HepG2 (cell line): ENCODE measurements at regions not wholly inside any gene's neighbourhood (a gene's known extent, or its start where the extent isn't known, plus 50 kb on each side); places are given as distances from the start of the nearest gene placed in this dataset.

Experiments used
- ARNT2 ChIP-seq: sonication (generic); formaldehyde crosslinking; IDR thresholded peaks from 2 replicates; pipeline ENCODE4 v1.8.0; 2022; ENCODE audit warnings: mild to moderate bottlenecking, low read depth, missing genetic modification reagents, moderate library complexity
- BATF2 ChIP-seq: sonication (generic); formaldehyde crosslinking; IDR thresholded peaks from 2 replicates; pipeline ENCODE4 v1.8.0; 2022; ENCODE audit warnings: mild to moderate bottlenecking, missing genetic modification reagents, moderate library complexity
- CBFB ChIP-seq: sonication (generic); formaldehyde crosslinking; IDR thresholded peaks from 2 replicates; pipeline ENCODE4 v1.4.0; 2020; ENCODE audit warnings: missing genetic modification reagents
- DDIT3 ChIP-seq: sonication (generic); formaldehyde crosslinking; IDR thresholded peaks from 2 replicates; pipeline ENCODE4 v1.4.0; 2020; ENCODE audit warnings: mild to moderate bottlenecking, missing genetic modification reagents
- EZH2 ChIP-seq: conservative IDR thresholded peaks from 2 replicates; pipeline ENCODE4 v1.6.1; 2012; ENCODE audit warnings: mild to moderate bottlenecking, low read depth, low read length, moderate library complexity
- MAX ChIP-seq: IDR thresholded peaks from 2 replicates; pipeline ENCODE4 v1.6.1; 2012; ENCODE audit warnings: inconsistent platforms
- U2AF1 ChIP-seq: fragments of 200-400 bp; formaldehyde crosslinking; optimal IDR thresholded peaks from 2 replicates; pipeline ENCODE3; 2017; ENCODE audit warnings: mild to moderate bottlenecking, low read depth, low read length
- ZBTB20 ChIP-seq: sonication (generic); formaldehyde crosslinking; IDR thresholded peaks from 2 replicates; pipeline ENCODE4 v1.8.1; 2023; ENCODE audit warnings: missing genetic modification reagents, low read depth, mild to moderate bottlenecking, borderline replicate concordance
- ZBTB43 ChIP-seq: sonication (generic); formaldehyde crosslinking; conservative IDR thresholded peaks from 2 replicates; pipeline ENCODE4 v1.4.0; 2020; ENCODE audit warnings: missing genetic modification reagents
- ZKSCAN5 ChIP-seq: sonication (generic); formaldehyde crosslinking; IDR thresholded peaks from 2 replicates; pipeline ENCODE4 v1.5.1; 2020; ENCODE audit warnings: mild to moderate bottlenecking, missing genetic modification reagents
- ZNF275 ChIP-seq: sonication (generic); formaldehyde crosslinking; IDR thresholded peaks from 2 replicates; pipeline ENCODE4 v1.8.0; 2022; ENCODE audit warnings: missing genetic modification reagents, mild to moderate bottlenecking, inconsistent platforms, borderline replicate concordance
- ZNF512 ChIP-seq: sonication (generic); formaldehyde crosslinking; IDR thresholded peaks from 2 replicates; pipeline ENCODE4 v1.4.0; 2020; ENCODE audit warnings: mild to moderate bottlenecking, missing genetic modification reagents
- ZNF629 ChIP-seq: sonication (generic); formaldehyde crosslinking; conservative IDR thresholded peaks from 2 replicates; pipeline ENCODE4 v1.5.0; 2020; ENCODE audit warnings: missing genetic modification reagents
- ZNF687 ChIP-seq: sonication (generic); formaldehyde crosslinking; IDR thresholded peaks from 2 replicates; pipeline ENCODE4 v1.5.1; 2020; ENCODE audit warnings: mild to moderate bottlenecking, missing genetic modification reagents, moderate library complexity
- ZNF790 ChIP-seq: sonication (generic); formaldehyde crosslinking; IDR thresholded peaks from 2 replicates; pipeline ENCODE4 v1.8.0; 2022; ENCODE audit warnings: missing genetic modification reagents, mild to moderate bottlenecking, borderline replicate concordance
- ZNF816 ChIP-seq: sonication (generic); formaldehyde crosslinking; IDR thresholded peaks from 2 replicates; pipeline ENCODE4 v1.8.0; 2022; ENCODE audit warnings: missing genetic modification reagents, mild to moderate bottlenecking, borderline replicate concordance

GRCh38 chr15:62391641-62392262 is 226.7 kb upstream of the C2CD4B start (continued):
- TF ChIP-seq ZBTB43 (CRISPR knock-in tag) (0 out of 2 replicates have a peak, but pooled peaks have one; percentile 34), ZNF275 (CRISPR knock-in tag) (0 out of 2 replicates have a peak, but pooled peaks have one; percentile 44), ARNT2 (CRISPR knock-in tag) (0 out of 2 replicates have a peak, but pooled peaks have one; percentile 27), ZKSCAN5 (CRISPR knock-in tag) (no peak), EZH2 (no peak), ZNF816 (CRISPR knock-in tag) (no peak), U2AF1 (no peak), BATF2 (peak; percentile 72; the same call in 1 of the 2 replicates), ZNF687 (CRISPR knock-in tag) (peak; percentile 89), DDIT3 (CRISPR knock-in tag) (no peak), ZNF790 (CRISPR knock-in tag) (no peak), MAX (peak; percentile 65), CBFB (no peak), ZNF512 (CRISPR knock-in tag) (no peak), ZNF629 (CRISPR knock-in tag) (peak; percentile 38), ZBTB20 (CRISPR knock-in tag) (no peak)
